Fibroblast of skin of left quadriceps (primary cell): ENCODE measurements at regions not wholly inside any gene's neighbourhood (a gene's known extent, or its start where the extent isn't known, plus 50 kb on each side); places are given as distances from the start of the nearest gene placed in this dataset.
A peak's percentile ranks its signal among the peaks of the same experiment; 100 is the strongest.

Source experiments
- DNase-seq, 2 experiments: peaks; one replicate each; pipeline ENCODE4 v3.0.0-alpha.2; 2013; ENCODE audit warnings: low read depth in 2 of 2

- DNase-seq: no peak
Observed at GRCh38 chr2:128969374-128969773, 650.7 kb upstream of the HS6ST1 start.

- DNase-seq: no peak
Observed at GRCh38 chr2:128970332-128971116, 651.9 kb upstream of the HS6ST1 start.

GRCh38 chr2:128973566-128973965 lies 654.9 kb upstream of the HS6ST1 start:
- no peak for DNase-seq

- no peak for DNase-seq
Observed at GRCh38 chr2:128978212-128978611, 659.5 kb upstream of the HS6ST1 start.

- DNase-seq: no peak
Observed at GRCh38 chr2:128979182-128979581, 660.5 kb upstream of the HS6ST1 start.

GRCh38 chr2:128980475-128980874 lies 661.8 kb upstream of the HS6ST1 start:
- DNase-seq: no peak

- DNase-seq: no peak
Observed at GRCh38 chr2:128981353-128981752, 662.7 kb upstream of the HS6ST1 start.

GRCh38 chr2:128982001-128982400 lies 663.3 kb upstream of the HS6ST1 start:
- no peak for DNase-seq

- DNase-seq: no peak
Observed at GRCh38 chr2:128982670-128983069, 664.0 kb upstream of the HS6ST1 start.

- no peak for DNase-seq
Observed at GRCh38 chr2:128983094-128983493, 664.4 kb upstream of the HS6ST1 start.

- DNase-seq: no peak
Observed at GRCh38 chr2:128984081-128984480, 665.4 kb upstream of the HS6ST1 start.

GRCh38 chr2:128984855-128985254 lies 666.2 kb upstream of the HS6ST1 start:
- no peak for DNase-seq

GRCh38 chr2:128986026-128986715 lies 667.5 kb upstream of the HS6ST1 start:
- DNase-seq: peak; percentile 3 to 5

GRCh38 chr2:128986867-128987268 lies 668.2 kb upstream of the HS6ST1 start:
- DNase-seq: no peak

- no peak for DNase-seq
Observed at GRCh38 chr2:128988326-128988725, 669.7 kb upstream of the HS6ST1 start.

- DNase-seq: no peak
Observed at GRCh38 chr2:128988967-128989366, 670.3 kb upstream of the HS6ST1 start.

GRCh38 chr2:128995086-128995485 lies 676.4 kb upstream of the HS6ST1 start:
- DNase-seq: no peak

- no peak for DNase-seq
Observed at GRCh38 chr2:128996078-128996477, 677.4 kb upstream of the HS6ST1 start.

GRCh38 chr2:128997166-128997866 lies 678.6 kb upstream of the HS6ST1 start:
- no peak for DNase-seq

- no peak for DNase-seq
Observed at GRCh38 chr2:129001926-129002325, 683.3 kb upstream of the HS6ST1 start.

GRCh38 chr2:129002751-129003150 lies 684.1 kb upstream of the HS6ST1 start:
- DNase-seq: no peak

- no peak for DNase-seq
Observed at GRCh38 chr2:129004485-129004884, 685.8 kb upstream of the HS6ST1 start.
